Mammary epithelial cell (primary cell): ENCODE measurements at regions not wholly inside any gene's neighbourhood (a gene's known extent, or its start where the extent isn't known, plus 50 kb on each side); places are given as distances from the start of the nearest gene placed in this dataset.

Source experiments
- CTCF ChIP-seq, 2 donors: IDR thresholded peaks in 1 of 2; conservative IDR thresholded peaks in 1 of 2; 2 replicates each; pipeline ENCODE4 v1.5.1; 2011 to 2012; ENCODE audit warnings: inconsistent platforms in 2 of 2, low read length in 2 of 2, mild to moderate bottlenecking in 2 of 2, control low read depth in 1 of 2, low read depth in 1 of 2; ENCODE audit not compliant: insufficient read depth in 1 of 2; ENCODE audit errors: extremely low read depth in 1 of 2
- EZH2 ChIP-seq: IDR thresholded peaks from 2 replicates; pipeline ENCODE4 v1.6.1; 2012; ENCODE audit warnings: low read length, inconsistent platforms, borderline replicate concordance

- TF ChIP-seq CTCF (conservative IDR thresholded peaks at IDR 0.05 in 1 of 2, IDR thresholded peaks at IDR 0.05 in 1 of 2; ENCODE audit: extremely low read depth in 1 of 2, insufficient read depth in 1 of 2, low read depth in 1 of 2, low read length in 2 of 2) (no peak), EZH2 (no peak)
Observed at GRCh38 chr4:78720994-78721677, 55.0 kb upstream of the BMP2K start.
